ENCODE measurements at regions not wholly inside any gene's neighbourhood (a gene's known extent, or its start where the extent isn't known, plus 50 kb on each side); places are given as distances from the start of the nearest gene placed in this dataset.

DNA sequence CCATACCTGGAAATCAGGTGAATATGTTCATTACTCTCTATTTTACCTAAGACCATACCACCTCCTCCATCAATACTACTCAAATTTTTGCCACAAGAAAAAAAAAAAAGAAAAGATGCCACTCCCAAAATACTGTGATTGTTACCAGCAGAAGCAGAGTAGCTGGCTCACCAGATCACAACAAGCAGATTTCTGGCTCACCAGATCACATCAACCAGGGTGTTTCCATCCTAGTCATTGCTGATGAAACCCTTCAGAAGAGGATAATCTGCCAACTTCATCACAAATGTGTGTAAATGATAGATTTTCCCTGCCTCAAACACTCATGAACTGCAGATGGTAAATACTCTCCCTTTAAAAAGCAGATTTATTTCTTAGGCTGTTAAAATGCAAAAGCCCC lies 109.7 kb upstream of the NAMPT start:
- TF ChIP-seq, protein P1, sequence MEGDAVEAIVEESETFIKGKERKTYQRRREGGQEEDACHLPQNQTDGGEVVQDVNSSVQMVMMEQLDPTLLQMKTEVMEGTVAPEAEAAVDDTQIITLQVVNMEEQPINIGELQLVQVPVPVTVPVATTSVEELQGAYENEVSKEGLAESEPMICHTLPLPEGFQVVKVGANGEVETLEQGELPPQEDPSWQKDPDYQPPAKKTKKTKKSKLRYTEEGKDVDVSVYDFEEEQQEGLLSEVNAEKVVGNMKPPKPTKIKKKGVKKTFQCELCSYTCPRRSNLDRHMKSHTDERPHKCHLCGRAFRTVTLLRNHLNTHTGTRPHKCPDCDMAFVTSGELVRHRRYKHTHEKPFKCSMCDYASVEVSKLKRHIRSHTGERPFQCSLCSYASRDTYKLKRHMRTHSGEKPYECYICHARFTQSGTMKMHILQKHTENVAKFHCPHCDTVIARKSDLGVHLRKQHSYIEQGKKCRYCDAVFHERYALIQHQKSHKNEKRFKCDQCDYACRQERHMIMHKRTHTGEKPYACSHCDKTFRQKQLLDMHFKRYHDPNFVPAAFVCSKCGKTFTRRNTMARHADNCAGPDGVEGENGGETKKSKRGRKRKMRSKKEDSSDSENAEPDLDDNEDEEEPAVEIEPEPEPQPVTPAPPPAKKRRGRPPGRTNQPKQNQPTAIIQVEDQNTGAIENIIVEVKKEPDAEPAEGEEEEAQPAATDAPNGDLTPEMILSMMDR (IDR thresholded peaks at IDR 0.05), result no peak
- TF ChIP-seq POLR2A (IDR thresholded peaks at IDR 0.05), result no peak
